ENCODE measurements at regions not wholly inside any gene's neighbourhood (a gene's known extent, or its start where the extent isn't known, plus 50 kb on each side); places are given as distances from the start of the nearest gene placed in this dataset.

DNA sequence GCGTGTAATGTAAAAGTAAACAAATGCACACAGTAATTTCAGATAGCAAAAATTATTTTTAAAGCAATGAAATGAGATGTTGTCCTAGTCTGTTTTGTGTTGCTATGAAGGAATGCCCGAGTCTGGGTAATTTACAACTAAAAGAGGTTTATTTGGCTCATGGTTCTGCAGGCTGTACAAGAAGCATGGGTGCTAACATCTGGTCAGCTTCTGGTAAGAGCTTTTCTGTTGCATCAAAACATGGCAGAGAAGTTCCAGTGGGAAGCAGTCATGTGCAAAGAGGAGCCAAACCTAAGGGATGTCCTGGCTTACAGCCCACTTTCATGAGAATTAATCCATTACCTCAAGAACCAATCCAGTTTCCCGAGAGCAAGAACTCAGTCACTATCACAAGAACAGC is 62.9 kb upstream of the MNX1 start:
- no peak overlapping the region for H2AFZ ChIP-seq (ENCODE audit: control insufficient read depth, low read depth, low read length)
- H3K4me3 ChIP-seq: no peak overlapping the region
- DNase-seq (ENCODE audit: low read depth, low spot score): no peak
- TF ChIP-seq MYB (IDR thresholded peaks at IDR 0.05; ENCODE audit: borderline replicate concordance, low read depth, low read length) (no peak), SMAD1 (IDR thresholded peaks at IDR 0.05; ENCODE audit: low read depth, partially characterized antibody) (no peak), MYC (IDR thresholded peaks at IDR 0.05; ENCODE audit: insufficient read depth, insufficient read length, insufficient replicate concordance, low read length, severe bottlenecking) (no peak), WRNIP1 (IDR thresholded peaks at IDR 0.05; ENCODE audit: borderline replicate concordance, low read depth, low read length) (no peak), SUZ12 (IDR thresholded peaks at IDR 0.05; ENCODE audit: unreplicated experiment) (no peak), MTA3 (IDR thresholded peaks at IDR 0.05; ENCODE audit: borderline replicate concordance, low read length) (no peak), ZNF274 (IDR thresholded peaks at IDR 0.05; ENCODE audit: insufficient read depth, insufficient read length) (no peak), NFYB (IDR thresholded peaks at IDR 0.05; ENCODE audit: insufficient read depth, low read depth, low read length) (no peak), POLR2AphosphoS5 (IDR thresholded peaks at IDR 0.05; ENCODE audit: low read length) (no peak), RAD51 (IDR thresholded peaks at IDR 0.05) (no peak), ETV6 (conservative IDR thresholded peaks at IDR 0.05 in 1 of 2, IDR thresholded peaks at IDR 0.05 in 1 of 2; ENCODE audit: borderline replicate concordance in 1 of 2, low read depth in 1 of 2) (no peak), YBX1 (IDR thresholded peaks at IDR 0.05) (no peak), BMI1 (IDR thresholded peaks at IDR 0.05; ENCODE audit: borderline replicate concordance) (no peak)
- ChIA-PET SMC1A (ENCODE audit: uncharacterized antibody, unreplicated experiment) (interaction anchor here (0.7 kb wide), 1 partner anchor 226 kb away, joined by 3 read pairs; no protein-coding TSS in a partner anchor), CTCF (interaction anchor here (0.6 kb wide), 1 partner anchor 59 kb away, joined by 3 read pairs; no protein-coding TSS in a partner anchor), POLR2A (no interaction called here), RAD21 (ENCODE audit: unreplicated experiment) (no interaction called here)
- H3K4me1 ChIP-seq (ENCODE audit: control insufficient read depth, insufficient read depth, low read length): no peaks in the 10 kb centered on the region
- WGBS (ENCODE audit: insufficient coverage, insufficient replicate concordance, low lambda C conversion rate, missing lambda C conversion rate): 4% methylated on average over 3 of the region's 3 CpGs
- no peaks in the 10 kb centered on the region for H3K36me3 ChIP-seq (ENCODE audit: control insufficient read depth in 2 of 2, insufficient read depth in 2 of 2, low read length in 1 of 2)
- H3K4me2 ChIP-seq (ENCODE audit: control insufficient read depth, insufficient read depth): no peak overlapping the region
- in situ Hi-C loops (cut with MboI): no loop called here
- no TSS peak for BruUV-seq (replicated peaks)
- H3K9ac ChIP-seq (ENCODE audit: control insufficient read depth, insufficient read depth, low read length): no peak overlapping the region
- H3K27ac ChIP-seq (ENCODE audit: control insufficient read depth, insufficient read depth): no peak overlapping the region
- no peaks in the 10 kb centered on the region for H4K20me1 ChIP-seq (ENCODE audit: control insufficient read depth, insufficient read depth)
- intact Hi-C loops (cut with micrococcal nuclease; ENCODE audit: unreplicated experiment): no loop called here
- no peaks in the 10 kb centered on the region for H3K9me3 ChIP-seq (replicated peaks; ENCODE audit: control insufficient read depth, insufficient read depth, low read length)
- FAIRE-seq: no peak
- peaks cover 2 to 4% of the 10 kb centered on the region in 2 experiments; a peak in 3 of 4 replicates for H3K27me3 ChIP-seq (replicated peaks in 1 of 2; ENCODE audit: control insufficient read depth in 2 of 2, insufficient read depth in 2 of 2, low read length in 1 of 2)
- H3K79me2 ChIP-seq (ENCODE audit: control insufficient read depth, insufficient read depth, low read length): no peaks in the 10 kb centered on the region
- no peak for ATAC-seq
